K562 (cell line): ENCODE measurements at regions not wholly inside any gene's neighbourhood (a gene's known extent, or its start where the extent isn't known, plus 50 kb on each side); places are given as distances from the start of the nearest gene placed in this dataset.

Experiments used
- ATAC-seq: fragments of 200-7000 bp; cut with Tn5 transposase; 3 replicates; pipeline ENCODE4 v1.9.1; 2020; ENCODE audit warnings: moderate library complexity
- BruUV-seq: library from RNA; stranded (reverse); fragments of 400-500 nt; replicated peaks from 2 replicates; lab custom pipeline; 2021; lab: Mats Ljungman, UMichigan
- CTCF ChIA-PET: fragments of 300-600 bp; formaldehyde crosslinking; extraction: SDS; loops from one replicate; lab custom pipeline; 2021; ENCODE audit warnings: low intra/inter-chr PET ratio; lab: Yijun Ruan, JAX
- POLR2A ChIA-PET: fragments of 300-600, 350-650 bp; sonication (Branson Sonifier 250); formaldehyde crosslinking; extraction: SDS; loops from one replicate; lab custom pipeline; 2021; ENCODE audit warnings: antibody characterized with exemption, inconsistent platforms; lab: Yijun Ruan, JAX
- DNase-seq, 4 experiments: peaks; one replicate each; pipeline versions ENCODE4 v3.0.0 to v3.0.0-alpha.2; 2011 to 2018; ENCODE audit warnings: low spot score in 3 of 4, mixed read lengths in 3 of 4; ENCODE audit errors: extremely low read depth in 1 of 4
- FAIRE-seq: peaks from 2 replicates; lab custom pipeline; 2011; peaks lifted over from hg19 to GRCh38; lab: Jason Lieb, UNC
- H2AFZ ChIP-seq: 2 replicates; pipeline ENCODE4 v1.6.0; 2011; ENCODE audit warnings: low read depth, low read length, control low read depth, inconsistent platforms
- H3K27ac ChIP-seq: fragments of 200-600 bp; 3 replicates; pipeline ENCODE4 v1.8.0; 2011; ENCODE audit warnings: low read depth, mild to moderate bottlenecking, control low read depth, inconsistent platforms, low read length, moderate library complexity, mixed read lengths; ENCODE audit errors: extremely low read depth
- H3K27me3 ChIP-seq, 2 experiments: fragments of 300-600 bp in 1 of 2; 2 replicates in 1 of 2; 3 replicates in 1 of 2; pipeline versions ENCODE4 v1.6.0 to v1.8.0; 2011; ENCODE audit warnings: inconsistent platforms in 2 of 2, low read length in 2 of 2, mild to moderate bottlenecking in 1 of 2, mixed read lengths in 1 of 2, moderate library complexity in 1 of 2; ENCODE audit not compliant: control insufficient read depth in 2 of 2, insufficient read depth in 2 of 2
- H3K36me3 ChIP-seq: fragments of 300-600 bp; 3 replicates; pipeline ENCODE4 v1.8.0; 2011; ENCODE audit warnings: mild to moderate bottlenecking, low read length, inconsistent platforms; ENCODE audit not compliant: control insufficient read depth, insufficient read depth
- H3K4me1 ChIP-seq, 2 experiments: fragments of 200-600 bp in 1 of 2; replicated peaks in 1 of 2; 2 replicates in 1 of 2; 3 replicates in 1 of 2; pipeline versions ENCODE4 v1.5.1 to v1.8.0; 2011; ENCODE audit warnings: inconsistent platforms in 2 of 2, low read length in 2 of 2, mild to moderate bottlenecking in 1 of 2, mixed read lengths in 1 of 2, moderate library complexity in 1 of 2; ENCODE audit not compliant: control insufficient read depth in 2 of 2, insufficient read depth in 2 of 2
- H3K4me2 ChIP-seq: 2 replicates; pipeline ENCODE4 v1.6.1; 2011; ENCODE audit warnings: low read length, control low read depth, inconsistent platforms, mixed read lengths; ENCODE audit not compliant: insufficient read depth
- H3K4me3 ChIP-seq: fragments of 200-600 bp; sonication (generic), shearing (Covaris generic); 2 replicates; pipeline ENCODE4 v1.5.1; 2016; ENCODE audit warnings: control low read depth, inconsistent platforms
- H3K79me2 ChIP-seq: fragments of 200-600 bp; 3 replicates; pipeline ENCODE4 v1.8.0; 2011; ENCODE audit warnings: low read length, inconsistent platforms; ENCODE audit not compliant: control insufficient read depth, insufficient read depth
- H3K9ac ChIP-seq, 2 experiments: 2 replicates each; pipeline versions ENCODE4 v1.6.0 to v1.6.1; 2011; ENCODE audit warnings: low read depth in 2 of 2, low read length in 2 of 2, control low read depth in 1 of 2, inconsistent platforms in 1 of 2, mild to moderate bottlenecking in 1 of 2, mixed read lengths in 1 of 2; ENCODE audit not compliant: insufficient read depth in 1 of 2
- H3K9me1 ChIP-seq: one replicate; pipeline ENCODE4 v1.6.0; 2011; ENCODE audit warnings: inconsistent platforms, mild to moderate bottlenecking, low read length, moderate library complexity; ENCODE audit not compliant: control insufficient read depth, insufficient read depth
- H3K9me3 ChIP-seq: replicated peaks from 2 replicates; pipeline ENCODE4 v1.5.1; 2011; ENCODE audit warnings: low read depth, low read length, inconsistent platforms; ENCODE audit not compliant: control insufficient read depth, insufficient read depth
- H4K20me1 ChIP-seq: replicated peaks from 2 replicates; pipeline ENCODE4 v1.6.1; 2011; ENCODE audit warnings: low read length, inconsistent platforms, mixed read lengths; ENCODE audit not compliant: control insufficient read depth, insufficient read depth
- E2F5 ChIP-seq: sonication (generic); formaldehyde crosslinking; IDR thresholded peaks from 2 replicates; pipeline ENCODE4 v1.8.0; 2022; ENCODE audit warnings: mild to moderate bottlenecking, missing genetic modification reagents
- GTF2F1 ChIP-seq: IDR thresholded peaks from 2 replicates; pipeline ENCODE4 v1.6.1; 2011; ENCODE audit warnings: low read depth, low read length, improper control_type of control experiment
- KDM1A ChIP-seq, 2 experiments: fragments of 450-650 bp; IDR thresholded peaks; 2 replicates each; pipeline ENCODE4 v1.6.1; 2016; ENCODE audit warnings: mild to moderate bottlenecking in 2 of 2
- LEF1 ChIP-seq: fragments of 450-650 bp; IDR thresholded peaks from 2 replicates; pipeline ENCODE4 v1.6.1; 2016; ENCODE audit warnings: mild to moderate bottlenecking
- SNRNP70 ChIP-seq: fragments of 200-400 bp; formaldehyde crosslinking; optimal IDR thresholded peaks from 2 replicates; pipeline ENCODE3; 2017; ENCODE audit warnings: low read depth, low read length
- TARDBP ChIP-seq: fragments of 450-650 bp; IDR thresholded peaks from 2 replicates; pipeline ENCODE4 v1.6.1; 2016
- TCF7 ChIP-seq: sonication (generic); IDR thresholded peaks from 2 replicates; pipeline ENCODE4 v1.6.1; 2016; ENCODE audit warnings: antibody characterized with exemption, borderline replicate concordance
- TRIM24 ChIP-seq, 2 experiments: fragments of 450-650 bp; IDR thresholded peaks; 2 replicates each; pipeline ENCODE4 v1.6.1; 2016
- ZBTB9 ChIP-seq: fragments of 450-650 bp; formaldehyde crosslinking; IDR thresholded peaks from 2 replicates; pipeline ENCODE4 v1.4.0; 2020; ENCODE audit warnings: mild to moderate bottlenecking, moderate library complexity
- ZNF253 ChIP-seq: fragments of 250-450 bp; sonication (Bioruptor Pico); conservative IDR thresholded peaks from 2 replicates; pipeline ENCODE4 v1.6.1; 2021; ENCODE audit warnings: mild to moderate bottlenecking
- ZNF263 ChIP-seq: sonication (generic); formaldehyde crosslinking; IDR thresholded peaks from 2 replicates; pipeline ENCODE4 v1.8.0; 2022; ENCODE audit warnings: mild to moderate bottlenecking, missing genetic modification reagents, borderline replicate concordance
- ZNF655 ChIP-seq: fragments of 250-450 bp; sonication (Bioruptor Pico); IDR thresholded peaks from 2 replicates; pipeline ENCODE4 v1.5.0; 2021
- WGBS: fragments of 100-300 bp; shearing (Covaris generic); methylation state at CpG from one replicate; pipeline ENCODE4 v1.1.6; 2016; ENCODE audit warnings: low coverage, mixed read lengths; ENCODE audit not compliant: insufficient coverage; ENCODE audit errors: missing lambda C conversion rate; 5-methylcytosine and 5-hydroxymethylcytosine counted together
- in situ Hi-C: fragments of 300-500 bp; cut with MboI; formaldehyde crosslinking; loops from 4 replicates; pipeline ENCODE4 v1.15.0; 2018; ENCODE audit warnings: inconsistent platforms, mixed read lengths
- intact Hi-C: fragments of 100-400 bp; cut with micrococcal nuclease; formaldehyde crosslinking; loops from 2 replicates; pipeline ENCODE4 v1.14.2; 2022

GRCh38 chr4:137384476-137384875, 147.8 kb downstream of the PCDH18 start:
- no peak overlapping the region for H2AFZ ChIP-seq
- ATAC-seq (no peak), DNase-seq (no peak), FAIRE-seq (no peak)
- in situ Hi-C loops (no loop called here), intact Hi-C loops (no loop called here)
- H3K9ac ChIP-seq, result no peak overlapping the region
- BruUV-seq, result no TSS peak
- no peak overlapping the region for H3K4me3 ChIP-seq
- H3K27ac ChIP-seq, result no peak overlapping the region
- H3K4me2 ChIP-seq, result no peak overlapping the region
- H3K9me3 ChIP-seq, result no peaks in the 10 kb centered on the region
- no peaks in the 10 kb centered on the region for H3K4me1 ChIP-seq
- H3K27me3 ChIP-seq, result no peaks in the 10 kb centered on the region
- no peak for TF ChIP-seq TARDBP
- TF ChIP-seq ZBTB9, result no peak
- TF ChIP-seq ZNF253 (CRISPR knock-in tag), result no peak
- no peak for TF ChIP-seq ZNF655 (CRISPR knock-in tag)
- no peak for TF ChIP-seq TRIM24 (IDR thresholded peaks at IDR 0.05)
- TF ChIP-seq LEF1, result no peak
- no peak for TF ChIP-seq E2F5 (CRISPR knock-in tag)
- no peak for TF ChIP-seq SNRNP70
- TF ChIP-seq GTF2F1, result no peak
- no peak for TF ChIP-seq ZNF263 (CRISPR knock-in tag)
- no peak for TF ChIP-seq TCF7
- no peak for TF ChIP-seq KDM1A (IDR thresholded peaks at IDR 0.05)
- POLR2A ChIA-PET, result no interaction called here
- H4K20me1 ChIP-seq, result no peaks in the 10 kb centered on the region
- WGBS, result 0% methylated on average over 1 of the region's 1 CpG
- no peaks in the 10 kb centered on the region for H3K36me3 ChIP-seq
- CTCF ChIA-PET, result no interaction called here
- no peaks in the 10 kb centered on the region for H3K79me2 ChIP-seq
- H3K9me1 ChIP-seq, result no peaks in the 10 kb centered on the region
